GM12878 (cell line): ENCODE measurements at regions not wholly inside any gene's neighbourhood (a gene's known extent, or its start where the extent isn't known, plus 50 kb on each side); places are given as distances from the start of the nearest gene placed in this dataset.

Source experiments
- ATAC-seq: fragments of 200-7000 bp; cut with Tn5 transposase; 3 replicates; pipeline ENCODE4 v1.9.1; 2020; ENCODE audit warnings: mild to moderate bottlenecking, moderate library complexity
- BruUV-seq: library from RNA; stranded (reverse); fragments of 400-500 nt; replicated peaks from 2 replicates; lab custom pipeline; 2021; lab: Mats Ljungman, UMichigan
- CTCF ChIA-PET: fragments of 300-600 bp; sonication (Branson Sonifier 250); formaldehyde crosslinking; extraction: SDS; loops from one replicate; lab custom pipeline; 2021; ENCODE audit warnings: inconsistent platforms; lab: Yijun Ruan, JAX
- POLR2A ChIA-PET: fragments of 350-600 bp; formaldehyde crosslinking; extraction: SDS; loops from one replicate; lab custom pipeline; 2021; ENCODE audit warnings: inconsistent platforms; lab: Charles Lee
- RAD21 ChIA-PET: fragments of 300-600 bp; sonication (Branson Sonifier 250); formaldehyde crosslinking; loops from one replicate; lab custom pipeline; 2023; ENCODE audit warnings: antibody characterized with exemption; ENCODE audit not compliant: unreplicated experiment; lab: Charles Lee
- SMC1A ChIA-PET: fragments of 300-600 bp; sonication (Branson Sonifier 250); formaldehyde crosslinking; loops from one replicate; lab custom pipeline; 2023; ENCODE audit not compliant: unreplicated experiment, uncharacterized antibody; lab: Charles Lee
- DNase-seq: peaks from one replicate; pipeline ENCODE4 v3.0.0-alpha.2; 2011; ENCODE audit warnings: low read depth, low spot score
- FAIRE-seq: peaks from 3 replicates; lab custom pipeline; 2011; peaks lifted over from hg19 to GRCh38; lab: Jason Lieb, UNC
- H2AFZ ChIP-seq: 2 replicates; pipeline ENCODE4 v1.6.0; 2011; ENCODE audit warnings: low read depth, low read length, control low read depth; ENCODE audit not compliant: control insufficient read depth
- H3K27ac ChIP-seq: 2 replicates; pipeline ENCODE4 v1.5.1; 2011; ENCODE audit warnings: control low read depth; ENCODE audit not compliant: control insufficient read depth, insufficient read depth
- H3K27me3 ChIP-seq, 2 experiments: replicated peaks in 1 of 2; 2 replicates each; pipeline versions ENCODE4 v1.6.0 to v1.6.1; 2011; ENCODE audit warnings: low read length in 1 of 2; ENCODE audit not compliant: control insufficient read depth in 2 of 2, insufficient read depth in 2 of 2
- H3K36me3 ChIP-seq, 2 experiments: 2 replicates each; pipeline ENCODE4 v1.5.1; 2011; ENCODE audit warnings: low read length in 1 of 2; ENCODE audit not compliant: control insufficient read depth in 2 of 2, insufficient read depth in 2 of 2
- H3K4me1 ChIP-seq: 2 replicates; pipeline ENCODE4 v1.6.1; 2011; ENCODE audit warnings: mild to moderate bottlenecking, low read length, moderate library complexity, mixed read lengths; ENCODE audit not compliant: control insufficient read depth, insufficient read depth
- H3K4me2 ChIP-seq: 2 replicates; pipeline ENCODE4 v1.6.0; 2011; ENCODE audit warnings: control low read depth; ENCODE audit not compliant: control insufficient read depth, insufficient read depth
- H3K4me3 ChIP-seq: fragments of 200-600 bp; sonication (generic); 2 replicates; pipeline ENCODE4 v1.5.1; 2016
- H3K79me2 ChIP-seq: 2 replicates; pipeline ENCODE4 v1.6.0; 2011; ENCODE audit warnings: low read length; ENCODE audit not compliant: control insufficient read depth, insufficient read depth
- H3K9ac ChIP-seq: 2 replicates; pipeline ENCODE4 v1.8.0; 2011; ENCODE audit warnings: low read length, control low read depth, mixed read lengths; ENCODE audit not compliant: control insufficient read depth, insufficient read depth
- H3K9me3 ChIP-seq: replicated peaks from 3 replicates; pipeline ENCODE4 v1.5.1; 2011; ENCODE audit warnings: mild to moderate bottlenecking, low read length; ENCODE audit not compliant: control insufficient read depth, insufficient read depth
- H4K20me1 ChIP-seq: 2 replicates; pipeline ENCODE4 v1.6.0; 2011; ENCODE audit not compliant: control insufficient read depth, insufficient read depth
- LARP7 ChIP-seq: fragments of 450-650 bp; IDR thresholded peaks from 2 replicates; pipeline ENCODE4 v1.6.1; 2017; ENCODE audit warnings: mild to moderate bottlenecking
- STAT1 ChIP-seq: fragments of 450-650 bp; conservative IDR thresholded peaks from 2 replicates; pipeline ENCODE4 v1.6.1; 2014; ENCODE audit warnings: antibody characterized with exemption, mild to moderate bottlenecking
- WGBS: methylation state at CpG from one replicate; pipeline ENCODE4 v1.1.6; 2016; ENCODE audit warnings: low lambda C conversion rate; ENCODE audit not compliant: insufficient replicate concordance, insufficient coverage; ENCODE audit errors: missing lambda C conversion rate; 5-methylcytosine and 5-hydroxymethylcytosine counted together
- in situ Hi-C: fragments of 300-500 bp; cut with MboI; formaldehyde crosslinking; loops from 9 replicates; pipeline ENCODE4 v1.14.3; 2018; ENCODE audit warnings: mixed read lengths
- intact Hi-C: fragments of 100-400 bp; cut with micrococcal nuclease; formaldehyde crosslinking; loops from one replicate; pipeline ENCODE4 v1.14.2; 2022; ENCODE audit not compliant: unreplicated experiment
- TF ChIP-seq, protein P1 (sequence below): fragments of 450-650 bp; IDR thresholded peaks from 2 replicates; pipeline ENCODE4 v1.6.1; 2017; ENCODE audit warnings: borderline replicate concordance
- TF ChIP-seq, protein P2 (sequence below): IDR thresholded peaks from 2 replicates; pipeline ENCODE4 v1.6.1; 2011; ENCODE audit warnings: low read depth, mild to moderate bottlenecking, low read length, moderate library complexity, borderline replicate concordance; ENCODE audit errors: extremely low read depth
- TF ChIP-seq, protein P3 (sequence below): fragments of 450-650 bp; IDR thresholded peaks from 2 replicates; pipeline ENCODE4 v1.6.1; 2017; ENCODE audit warnings: mild to moderate bottlenecking
- TF ChIP-seq, protein P4 (sequence below): fragments of 150-350 bp; IDR thresholded peaks from 2 replicates; pipeline ENCODE4 v1.6.1; 2014; ENCODE audit warnings: mild to moderate bottlenecking, low read depth, low read length

DNA sequence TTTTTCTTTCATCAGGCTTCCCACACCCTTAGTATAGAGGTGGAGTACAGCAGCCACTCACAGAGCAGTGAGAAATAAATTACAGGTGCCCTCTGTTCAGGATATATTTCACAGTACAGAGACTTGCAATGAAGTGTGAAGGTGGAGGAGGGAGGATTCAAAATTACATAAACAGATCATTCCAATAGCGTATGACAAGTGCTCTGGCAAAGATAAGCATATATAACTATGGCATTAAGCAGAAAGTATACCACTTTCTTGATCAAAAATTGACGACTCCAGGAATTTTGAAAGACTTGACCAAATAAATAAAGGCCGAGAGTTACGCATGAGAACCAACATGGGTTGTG is 108.7 kb downstream of the GPX5 start:
- ATAC-seq (no peak), FAIRE-seq (no peak), DNase-seq (no peak)
- Histone ChIP-seq H3K4me3 (no peak overlapping the region), H3K9me3 (no peaks in the 10 kb centered on the region; the same call in 1 of the 3 replicates), H3K27me3 (peaks cover 0 to 21% of the 10 kb centered on the region in 2 experiments), H3K9ac (no peak overlapping the region), H3K27ac (no peak overlapping the region), H2AFZ (no peak overlapping the region), H3K4me2 (no peak overlapping the region), H3K36me3 (no peaks in the 10 kb centered on the region), H3K79me2 (no peaks in the 10 kb centered on the region), H4K20me1 (no peaks in the 10 kb centered on the region), H3K4me1 (no peaks in the 10 kb centered on the region)
- WGBS = 2% methylated on average over 4 of the region's 4 CpGs
- TF ChIP-seq, protein P1, sequence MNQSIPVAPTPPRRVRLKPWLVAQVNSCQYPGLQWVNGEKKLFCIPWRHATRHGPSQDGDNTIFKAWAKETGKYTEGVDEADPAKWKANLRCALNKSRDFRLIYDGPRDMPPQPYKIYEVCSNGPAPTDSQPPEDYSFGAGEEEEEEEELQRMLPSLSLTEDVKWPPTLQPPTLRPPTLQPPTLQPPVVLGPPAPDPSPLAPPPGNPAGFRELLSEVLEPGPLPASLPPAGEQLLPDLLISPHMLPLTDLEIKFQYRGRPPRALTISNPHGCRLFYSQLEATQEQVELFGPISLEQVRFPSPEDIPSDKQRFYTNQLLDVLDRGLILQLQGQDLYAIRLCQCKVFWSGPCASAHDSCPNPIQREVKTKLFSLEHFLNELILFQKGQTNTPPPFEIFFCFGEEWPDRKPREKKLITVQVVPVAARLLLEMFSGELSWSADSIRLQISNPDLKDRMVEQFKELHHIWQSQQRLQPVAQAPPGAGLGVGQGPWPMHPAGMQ = no peak
- TF ChIP-seq, protein P2, sequence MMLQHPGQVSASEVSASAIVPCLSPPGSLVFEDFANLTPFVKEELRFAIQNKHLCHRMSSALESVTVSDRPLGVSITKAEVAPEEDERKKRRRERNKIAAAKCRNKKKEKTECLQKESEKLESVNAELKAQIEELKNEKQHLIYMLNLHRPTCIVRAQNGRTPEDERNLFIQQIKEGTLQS = no peak
- TF ChIP-seq LARP7 (no peak), STAT1 (no peak)
- TF ChIP-seq, protein P3, sequence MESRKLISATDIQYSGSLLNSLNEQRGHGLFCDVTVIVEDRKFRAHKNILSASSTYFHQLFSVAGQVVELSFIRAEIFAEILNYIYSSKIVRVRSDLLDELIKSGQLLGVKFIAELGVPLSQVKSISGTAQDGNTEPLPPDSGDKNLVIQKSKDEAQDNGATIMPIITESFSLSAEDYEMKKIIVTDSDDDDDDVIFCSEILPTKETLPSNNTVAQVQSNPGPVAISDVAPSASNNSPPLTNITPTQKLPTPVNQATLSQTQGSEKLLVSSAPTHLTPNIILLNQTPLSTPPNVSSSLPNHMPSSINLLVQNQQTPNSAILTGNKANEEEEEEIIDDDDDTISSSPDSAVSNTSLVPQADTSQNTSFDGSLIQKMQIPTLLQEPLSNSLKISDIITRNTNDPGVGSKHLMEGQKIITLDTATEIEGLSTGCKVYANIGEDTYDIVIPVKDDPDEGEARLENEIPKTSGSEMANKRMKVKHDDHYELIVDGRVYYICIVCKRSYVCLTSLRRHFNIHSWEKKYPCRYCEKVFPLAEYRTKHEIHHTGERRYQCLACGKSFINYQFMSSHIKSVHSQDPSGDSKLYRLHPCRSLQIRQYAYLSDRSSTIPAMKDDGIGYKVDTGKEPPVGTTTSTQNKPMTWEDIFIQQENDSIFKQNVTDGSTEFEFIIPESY = no peak
- TF ChIP-seq, protein P4, sequence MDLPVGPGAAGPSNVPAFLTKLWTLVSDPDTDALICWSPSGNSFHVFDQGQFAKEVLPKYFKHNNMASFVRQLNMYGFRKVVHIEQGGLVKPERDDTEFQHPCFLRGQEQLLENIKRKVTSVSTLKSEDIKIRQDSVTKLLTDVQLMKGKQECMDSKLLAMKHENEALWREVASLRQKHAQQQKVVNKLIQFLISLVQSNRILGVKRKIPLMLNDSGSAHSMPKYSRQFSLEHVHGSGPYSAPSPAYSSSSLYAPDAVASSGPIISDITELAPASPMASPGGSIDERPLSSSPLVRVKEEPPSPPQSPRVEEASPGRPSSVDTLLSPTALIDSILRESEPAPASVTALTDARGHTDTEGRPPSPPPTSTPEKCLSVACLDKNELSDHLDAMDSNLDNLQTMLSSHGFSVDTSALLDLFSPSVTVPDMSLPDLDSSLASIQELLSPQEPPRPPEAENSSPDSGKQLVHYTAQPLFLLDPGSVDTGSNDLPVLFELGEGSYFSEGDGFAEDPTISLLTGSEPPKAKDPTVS = no peak
- ChIA-PET RAD21 (no interaction called here), CTCF (no interaction called here), POLR2A (no interaction called here), SMC1A (no interaction called here)
- BruUV-seq = no TSS peak
- in situ Hi-C loops (no loop called here), intact Hi-C loops (no loop called here)
